ENCODE measurements at regions not wholly inside any gene's neighbourhood (a gene's known extent, or its start where the extent isn't known, plus 50 kb on each side); places are given as distances from the start of the nearest gene placed in this dataset.

- H3K4me3 ChIP-seq (replicated peaks; ENCODE audit: low read depth, low read length): no peak overlapping the region
- TF ChIP-seq CTCF (IDR thresholded peaks at IDR 0.05; ENCODE audit: low read length, missing control alignments): no peak
Measured at GRCh38 chr2:120404941-120405758, 59.2 kb downstream of the INHBB start.

GRCh38 chr2:120405759-120406099, 59.8 kb downstream of the INHBB start:
- no peak for DNase-seq (ENCODE audit: low read depth)
- no peak for TF ChIP-seq CTCF (IDR thresholded peaks at IDR 0.05; ENCODE audit: low read length, missing control alignments)
- H3K4me3 ChIP-seq (replicated peaks; ENCODE audit: low read depth, low read length): no peak overlapping the region

More at GRCh38 chr2:120404941-120405758, 59.2 kb downstream of the INHBB start:
- no peak for DNase-seq (ENCODE audit: low read depth)

- TF ChIP-seq CTCF (IDR thresholded peaks at IDR 0.05; ENCODE audit: low read length, missing control alignments): no peak
- H3K4me3 ChIP-seq (replicated peaks; ENCODE audit: low read depth, low read length): no peak overlapping the region
- DNase-seq (ENCODE audit: low read depth): no peak
Measured at GRCh38 chr2:120406566-120406965, 60.6 kb downstream of the INHBB start.

- no peak for TF ChIP-seq CTCF (IDR thresholded peaks at IDR 0.05; ENCODE audit: low read length, missing control alignments)
- H3K4me3 ChIP-seq (replicated peaks; ENCODE audit: low read depth, low read length): no peak overlapping the region
- no peak for DNase-seq (ENCODE audit: low read depth)
Measured at GRCh38 chr2:120410487-120410886, 64.6 kb downstream of the INHBB start.

GRCh38 chr2:120415060-120415459, 69.1 kb downstream of the INHBB start:
- TF ChIP-seq CTCF (IDR thresholded peaks at IDR 0.05; ENCODE audit: low read length, missing control alignments): no peak
- H3K4me3 ChIP-seq (replicated peaks; ENCODE audit: low read depth, low read length): no peak overlapping the region
- no peak for DNase-seq (ENCODE audit: low read depth)

GRCh38 chr2:120415728-120416509, 70.0 kb downstream of the INHBB start:
- DNase-seq (ENCODE audit: low read depth): no peak
- H3K4me3 ChIP-seq (replicated peaks; ENCODE audit: low read depth, low read length): no peak overlapping the region
- no peak for TF ChIP-seq CTCF (IDR thresholded peaks at IDR 0.05; ENCODE audit: low read length, missing control alignments)
